WERI-Rb-1 (cell line): ENCODE measurements at regions not wholly inside any gene's neighbourhood (a gene's known extent, or its start where the extent isn't known, plus 50 kb on each side); places are given as distances from the start of the nearest gene placed in this dataset.
"Not testable (repeated sequence)": the region's sequence is repeated elsewhere in the genome, so short reads cannot be mapped to it uniquely, and the experiment has no call there.

ENCODE experiments used
- DNase-seq: peaks from one replicate; pipeline ENCODE4 v3.0.0-alpha.2; 2020
- H3K27ac ChIP-seq: fragments of 250-450 bp; sonication (Bioruptor Pico); 2 replicates; pipeline ENCODE4 v1.5.1; 2020; ENCODE audit warnings: mild to moderate bottlenecking, moderate library complexity
- H3K27me3 ChIP-seq: fragments of 250-450 bp; sonication (Bioruptor Pico); 2 replicates; pipeline ENCODE4 v1.5.1; 2021; ENCODE audit warnings: mild to moderate bottlenecking, low read depth, moderate library complexity; ENCODE audit not compliant: insufficient read depth, severe bottlenecking
- H3K36me3 ChIP-seq: fragments of 250-450 bp; sonication (Bioruptor Pico); 2 replicates; pipeline ENCODE4 v1.5.1; 2020; ENCODE audit warnings: mild to moderate bottlenecking, moderate library complexity
- H3K4me3 ChIP-seq: 2 replicates; pipeline ENCODE4 v1.5.1; 2011; ENCODE audit warnings: low read depth, mild to moderate bottlenecking, control low read depth, low read length
- H3K9me3 ChIP-seq: fragments of 250-450 bp; sonication (Bioruptor Pico); 2 replicates; pipeline ENCODE4 v1.5.1; 2021; ENCODE audit warnings: mild to moderate bottlenecking, moderate library complexity; ENCODE audit not compliant: severe bottlenecking
- CTCF ChIP-seq: IDR thresholded peaks from 2 replicates; pipeline ENCODE4 v1.5.1; 2011; ENCODE audit warnings: low read depth, mild to moderate bottlenecking, control low read depth, inconsistent platforms, low read length

- Histone ChIP-seq H3K4me3 (no peak overlapping the region), H3K27ac (no peak overlapping the region), H3K27me3 (no peaks in the 10 kb centered on the region), H3K36me3 (no peaks in the 10 kb centered on the region), H3K9me3 (no peaks in the 10 kb centered on the region)
- no peak for TF ChIP-seq CTCF
- DNase-seq: no peak
These were observed 1069.6 kb downstream of the BRD1 start for GRCh38 chr22:48757985-48758561.

- H3K36me3 ChIP-seq: no peaks in the 10 kb centered on the region
- H3K4me3 ChIP-seq: no peak overlapping the region
- DNase-seq: no peak
- no peak for TF ChIP-seq CTCF
- no peaks in the 10 kb centered on the region for H3K9me3 ChIP-seq
- no peaks in the 10 kb centered on the region for H3K27me3 ChIP-seq
- H3K27ac ChIP-seq: no peak overlapping the region
These were observed 1070.1 kb downstream of the BRD1 start for GRCh38 chr22:48757581-48757980.

GRCh38 chr22:48757135-48757534 lies 1070.5 kb downstream of the BRD1 start:
- not testable (repeated sequence) for H3K4me3 ChIP-seq, H3K9me3 ChIP-seq, H3K36me3 ChIP-seq, H3K27ac ChIP-seq, H3K27me3 ChIP-seq, DNase-seq

GRCh38 chr22:48756146-48757111 lies 1071.2 kb downstream of the BRD1 start:
- no peak for TF ChIP-seq CTCF
- no peaks in the 10 kb centered on the region for H3K9me3 ChIP-seq
- no peak for DNase-seq
- H3K27me3 ChIP-seq: no peaks in the 10 kb centered on the region
- no peak overlapping the region for H3K27ac ChIP-seq
- no peaks in the 10 kb centered on the region for H3K36me3 ChIP-seq
- H3K4me3 ChIP-seq: no peak overlapping the region

- no peak for DNase-seq
These were observed 1072.4 kb downstream of the BRD1 start for GRCh38 chr22:48755059-48755949.

More at GRCh38 chr22:48755059-48755949, 1072.4 kb downstream of the BRD1 start:
- Histone ChIP-seq H3K27ac (no peak overlapping the region), H3K36me3 (no peaks in the 10 kb centered on the region), H3K9me3 (no peaks in the 10 kb centered on the region), H3K4me3 (no peak overlapping the region), H3K27me3 (no peaks in the 10 kb centered on the region)
- TF ChIP-seq CTCF: no peak
